Bronchial epithelial cell (primary cell): ENCODE measurements at regions not wholly inside any gene's neighbourhood (a gene's known extent, or its start where the extent isn't known, plus 50 kb on each side); places are given as distances from the start of the nearest gene placed in this dataset.
"Not testable (repeated sequence)": the region's sequence is repeated elsewhere in the genome, so short reads cannot be mapped to it uniquely, and the experiment has no call there.

Source experiments
- DNase-seq: peaks from one replicate; pipeline ENCODE4 v3.0.0-alpha.2; 2010; ENCODE audit warnings: low read depth
- FAIRE-seq: peaks from 2 replicates; lab custom pipeline; 2011; peaks lifted over from hg19 to GRCh38; lab: Jason Lieb, UNC
- H3K27me3 ChIP-seq: 2 replicates; pipeline ENCODE4 v1.5.1; 2011; ENCODE audit warnings: low read length; ENCODE audit not compliant: control insufficient read depth, insufficient read depth
- H3K36me3 ChIP-seq: 2 replicates; pipeline ENCODE4 v1.5.1; 2011; ENCODE audit warnings: low read length; ENCODE audit not compliant: control insufficient read depth, insufficient read depth
- H3K4me3 ChIP-seq: 2 replicates; pipeline ENCODE4 v1.5.1; 2011; ENCODE audit warnings: mild to moderate bottlenecking, low read depth, low read length, control low read depth
- TF ChIP-seq, protein P1 (sequence below): IDR thresholded peaks from 2 replicates; pipeline ENCODE4 v1.5.1; 2011; ENCODE audit warnings: mild to moderate bottlenecking, moderate library complexity, low read length, control low read depth, inconsistent platforms; ENCODE audit not compliant: insufficient read depth, severe bottlenecking

DNA sequence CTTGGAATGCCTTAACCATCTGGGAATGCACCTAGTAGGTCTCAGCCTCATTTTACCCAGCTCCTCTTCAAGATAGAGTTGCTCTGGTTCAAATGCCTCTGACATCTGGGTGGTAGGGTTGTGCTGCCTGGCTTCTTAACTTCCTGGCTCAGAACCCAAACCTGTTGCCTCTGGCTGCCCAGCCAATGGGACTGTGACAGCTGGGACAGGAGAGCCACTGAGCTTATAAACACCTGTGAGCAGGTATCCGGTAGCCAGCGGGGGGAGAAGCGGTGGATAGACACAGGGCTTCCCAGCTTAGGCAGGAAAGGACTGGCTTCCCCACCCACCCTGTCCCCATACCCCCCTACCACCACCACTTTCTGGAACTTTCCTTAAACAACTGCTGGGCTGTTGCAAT, 115.8 kb upstream of the CARD11 start:
- Histone ChIP-seq H3K4me3 (no peak overlapping the region), H3K36me3 (no peaks in the 10 kb centered on the region), H3K27me3 (no peaks in the 10 kb centered on the region)
- TF ChIP-seq, protein P1, sequence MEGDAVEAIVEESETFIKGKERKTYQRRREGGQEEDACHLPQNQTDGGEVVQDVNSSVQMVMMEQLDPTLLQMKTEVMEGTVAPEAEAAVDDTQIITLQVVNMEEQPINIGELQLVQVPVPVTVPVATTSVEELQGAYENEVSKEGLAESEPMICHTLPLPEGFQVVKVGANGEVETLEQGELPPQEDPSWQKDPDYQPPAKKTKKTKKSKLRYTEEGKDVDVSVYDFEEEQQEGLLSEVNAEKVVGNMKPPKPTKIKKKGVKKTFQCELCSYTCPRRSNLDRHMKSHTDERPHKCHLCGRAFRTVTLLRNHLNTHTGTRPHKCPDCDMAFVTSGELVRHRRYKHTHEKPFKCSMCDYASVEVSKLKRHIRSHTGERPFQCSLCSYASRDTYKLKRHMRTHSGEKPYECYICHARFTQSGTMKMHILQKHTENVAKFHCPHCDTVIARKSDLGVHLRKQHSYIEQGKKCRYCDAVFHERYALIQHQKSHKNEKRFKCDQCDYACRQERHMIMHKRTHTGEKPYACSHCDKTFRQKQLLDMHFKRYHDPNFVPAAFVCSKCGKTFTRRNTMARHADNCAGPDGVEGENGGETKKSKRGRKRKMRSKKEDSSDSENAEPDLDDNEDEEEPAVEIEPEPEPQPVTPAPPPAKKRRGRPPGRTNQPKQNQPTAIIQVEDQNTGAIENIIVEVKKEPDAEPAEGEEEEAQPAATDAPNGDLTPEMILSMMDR = no peak
- DNase-seq (no peak), FAIRE-seq (no peak)

GRCh38 chr7:3159926-3160325, 116.3 kb upstream of the CARD11 start:
- not testable (repeated sequence) for H3K4me3 ChIP-seq, H3K27me3 ChIP-seq, H3K36me3 ChIP-seq, DNase-seq, FAIRE-seq

DNA sequence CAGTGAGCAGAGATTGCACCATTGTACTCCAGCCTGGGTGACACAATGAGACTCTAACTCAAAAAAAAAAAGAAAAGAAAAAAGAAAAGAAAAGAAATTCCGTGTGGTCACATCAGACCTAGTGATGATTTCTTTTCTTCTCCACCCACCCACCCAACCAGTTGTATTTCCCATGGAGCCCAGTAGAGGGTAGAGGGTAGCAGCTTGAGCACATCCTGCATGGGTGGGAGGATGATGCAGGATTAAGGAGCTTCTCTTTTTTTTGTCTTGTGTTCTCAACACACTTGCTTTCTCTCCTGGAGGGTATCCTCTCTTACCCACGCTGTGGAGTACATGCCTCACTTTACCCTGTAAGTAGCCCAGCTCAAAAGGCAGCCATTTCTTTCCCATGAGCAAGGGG, 118.6 kb upstream of the CARD11 start:
- Histone ChIP-seq H3K36me3 (no peaks in the 10 kb centered on the region), H3K4me3 (no peak overlapping the region), H3K27me3 (no peaks in the 10 kb centered on the region)
- TF ChIP-seq, protein P1 = no peak
- DNase-seq (no peak), FAIRE-seq (no peak)

DNA sequence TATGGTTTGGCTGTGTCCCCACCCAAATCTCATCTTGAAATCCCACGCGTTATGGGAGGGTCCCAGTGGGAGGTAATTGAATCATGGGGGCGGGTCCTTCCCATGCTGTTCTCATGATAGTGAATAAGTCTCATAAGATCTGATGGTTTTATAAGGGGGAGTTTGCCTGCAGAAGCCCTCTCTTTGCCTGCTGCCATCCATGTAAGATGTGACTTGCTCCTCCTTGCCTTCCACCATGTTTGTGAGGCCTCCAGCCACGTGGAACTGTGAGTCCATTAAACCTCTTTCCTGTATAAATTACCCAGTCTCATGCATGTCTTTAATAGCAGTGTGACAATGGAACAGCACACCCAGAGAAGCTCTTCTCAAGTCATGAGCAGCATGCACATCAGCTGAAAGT, 119.1 kb upstream of the CARD11 start:
- H3K4me3 ChIP-seq, FAIRE-seq, H3K27me3 ChIP-seq, DNase-seq, H3K36me3 ChIP-seq: not testable (repeated sequence)

DNA sequence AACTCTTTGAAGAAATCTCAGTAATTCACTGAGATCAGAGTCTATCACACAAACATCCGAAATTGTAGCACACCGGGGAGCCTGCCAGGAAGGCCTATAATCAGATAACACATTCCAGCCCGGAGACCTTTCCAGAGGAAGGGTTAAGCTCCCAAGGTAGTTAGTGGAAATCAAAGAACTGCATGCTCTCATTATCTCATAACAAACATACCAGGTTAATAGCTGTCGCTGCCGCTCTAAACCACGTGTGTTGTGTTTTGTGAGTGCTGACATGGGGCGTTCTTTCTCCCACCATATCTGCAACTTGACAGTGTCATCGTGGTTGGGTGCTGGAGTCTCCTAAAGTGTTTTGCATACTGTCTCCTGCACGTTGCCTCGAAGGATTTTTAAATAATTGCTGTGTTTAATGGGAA, 120.7 kb upstream of the CARD11 start:
- no peak for DNase-seq

DNA sequence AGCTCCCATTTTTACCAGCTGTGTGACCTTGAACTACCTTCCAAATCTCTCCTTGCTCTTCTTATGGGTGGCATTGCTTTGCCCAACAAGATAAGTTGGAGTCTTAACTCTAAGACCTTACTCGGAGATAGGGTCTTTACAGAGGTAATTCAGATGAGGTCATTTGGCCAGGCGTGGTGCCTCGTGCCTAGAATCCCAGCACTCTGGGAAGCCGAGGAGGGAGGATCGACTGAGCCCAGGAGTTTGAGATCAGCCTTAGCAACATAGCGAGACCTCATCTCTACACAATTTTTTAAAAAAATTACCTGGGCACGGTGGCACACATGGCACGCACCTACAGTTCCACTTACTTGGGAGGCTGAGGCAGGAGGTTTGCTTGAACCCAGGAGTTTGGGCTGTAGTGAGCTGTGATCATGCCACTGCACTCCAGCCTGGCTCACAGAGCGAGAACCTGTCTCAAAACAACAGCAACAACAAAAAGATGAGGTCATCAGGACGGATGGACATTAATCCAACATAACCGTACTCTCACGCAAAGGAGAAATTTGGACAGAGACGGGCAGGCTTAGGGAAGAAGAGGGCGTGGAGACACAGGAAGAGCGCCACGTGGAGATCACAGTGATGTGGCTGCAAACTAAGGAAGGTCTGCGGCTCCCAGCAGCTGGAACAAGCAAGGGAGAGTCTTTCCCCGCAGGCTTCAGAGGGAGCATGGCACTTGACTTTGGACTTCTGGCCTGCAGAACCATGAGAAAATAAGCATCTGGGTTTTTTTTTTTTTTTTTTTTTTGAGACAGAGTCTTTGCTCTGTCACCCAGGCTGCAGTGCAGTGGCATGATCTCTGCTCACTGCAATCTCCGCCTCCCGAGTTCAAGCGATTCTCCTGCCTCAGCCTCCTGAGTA, 122.3 kb upstream of the CARD11 start:
- TF ChIP-seq, protein P1 = no peak
- H3K27me3 ChIP-seq = no peaks in the 10 kb centered on the region
- DNase-seq (no peak), FAIRE-seq (no peak)
- no peak overlapping the region for H3K4me3 ChIP-seq
- H3K36me3 ChIP-seq = no peaks in the 10 kb centered on the region

More for the DNA sequence above, 120.7 kb upstream of the CARD11 start:
- H3K4me3 ChIP-seq = no peak overlapping the region
- H3K27me3 ChIP-seq = no peaks in the 10 kb centered on the region
- no peak for FAIRE-seq
- no peaks in the 10 kb centered on the region for H3K36me3 ChIP-seq
- TF ChIP-seq, protein P1 = no peak

- DNase-seq (no peak), FAIRE-seq (no peak)
- Histone ChIP-seq H3K27me3 (no peaks in the 10 kb centered on the region), H3K4me3 (no peak overlapping the region), H3K36me3 (no peaks in the 10 kb centered on the region)
- TF ChIP-seq, protein P1 = no peak
Observed at GRCh38 chr7:3167551-3167950, 123.9 kb upstream of the CARD11 start.
